Neutrophil (primary cell): ENCODE measurements at regions not wholly inside any gene's neighbourhood (a gene's known extent, or its start where the extent isn't known, plus 50 kb on each side); places are given as distances from the start of the nearest gene placed in this dataset.

ENCODE experiments used
- H3K27ac ChIP-seq: fragments of 200-600 bp; sonication (generic); 2 replicates; pipeline ENCODE4 v1.5.1; 2016; ENCODE audit warnings: mild to moderate bottlenecking, moderate library complexity
- H3K27me3 ChIP-seq: fragments of 200-600 bp; sonication (generic); 2 replicates; pipeline ENCODE4 v1.6.0; 2016; ENCODE audit warnings: mild to moderate bottlenecking
- H3K36me3 ChIP-seq: fragments of 200-600 bp; sonication (generic); 2 replicates; pipeline ENCODE4 v1.5.1; 2017
- H3K4me1 ChIP-seq, 2 experiments: fragments of 200-600 bp in 1 of 2; sonication (generic) in 1 of 2; 1 replicate in 1 of 2; 2 replicates in 1 of 2; pipeline versions ENCODE4 v1.5.1 to v1.6.1; 2013 to 2016; ENCODE audit warnings: low read depth in 1 of 2, low read length in 1 of 2, mild to moderate bottlenecking in 1 of 2, moderate library complexity in 1 of 2; ENCODE audit not compliant: control insufficient read depth in 1 of 2, insufficient read depth in 1 of 2
- H3K4me3 ChIP-seq, 2 experiments: fragments of 200-600 bp in 1 of 2; sonication (generic) in 1 of 2; 1 replicate in 1 of 2; 2 replicates in 1 of 2; pipeline ENCODE4 v1.5.1; 2013 to 2016; ENCODE audit warnings: low read depth in 1 of 2, low read length in 1 of 2, mild to moderate bottlenecking in 1 of 2, moderate library complexity in 1 of 2
- H3K9me3 ChIP-seq: fragments of 200-600 bp; sonication (generic); 2 replicates; pipeline ENCODE4 v1.5.1; 2016
- TF ChIP-seq, protein P1 (sequence below): fragments of 200-600 bp; sonication (generic); IDR thresholded peaks from 2 replicates; pipeline ENCODE4 v1.5.1; 2016; ENCODE audit warnings: antibody characterized with exemption

DNA sequence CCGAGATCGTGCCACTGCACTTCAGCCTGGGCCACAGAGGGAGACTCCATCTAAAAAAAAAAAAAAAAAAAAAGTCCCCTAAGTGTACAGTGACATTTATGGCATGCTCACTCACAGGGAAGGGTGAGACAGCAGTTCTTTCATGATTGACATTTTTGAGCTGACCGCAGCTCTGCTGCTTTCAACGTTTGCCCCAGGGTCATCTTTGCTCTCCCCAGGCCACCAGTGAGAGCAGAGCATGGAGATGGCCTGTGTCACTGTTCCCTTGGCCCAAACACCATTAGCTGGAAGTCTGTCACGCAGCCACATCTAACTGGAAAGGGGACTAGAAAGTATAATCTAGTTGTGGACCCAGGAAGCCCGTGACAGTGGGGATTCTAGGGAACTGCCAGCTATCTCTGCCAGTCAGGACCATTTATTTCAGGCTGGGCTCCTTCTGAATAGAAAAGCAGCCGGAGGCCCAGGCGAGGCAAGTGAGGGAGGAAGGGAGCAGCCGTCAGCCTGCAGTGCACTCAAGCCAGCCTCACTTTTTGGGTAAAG, 193.4 kb upstream of the HES1 start:
- Histone ChIP-seq H3K27ac (no peak overlapping the region), H3K9me3 (no peaks in the 10 kb centered on the region), H3K27me3 (peaks cover 30% of the 10 kb centered on the region), H3K36me3 (no peaks in the 10 kb centered on the region), H3K4me3 (no peak overlapping the region), H3K4me1 (no peaks in the 10 kb centered on the region)
- TF ChIP-seq, protein P1, sequence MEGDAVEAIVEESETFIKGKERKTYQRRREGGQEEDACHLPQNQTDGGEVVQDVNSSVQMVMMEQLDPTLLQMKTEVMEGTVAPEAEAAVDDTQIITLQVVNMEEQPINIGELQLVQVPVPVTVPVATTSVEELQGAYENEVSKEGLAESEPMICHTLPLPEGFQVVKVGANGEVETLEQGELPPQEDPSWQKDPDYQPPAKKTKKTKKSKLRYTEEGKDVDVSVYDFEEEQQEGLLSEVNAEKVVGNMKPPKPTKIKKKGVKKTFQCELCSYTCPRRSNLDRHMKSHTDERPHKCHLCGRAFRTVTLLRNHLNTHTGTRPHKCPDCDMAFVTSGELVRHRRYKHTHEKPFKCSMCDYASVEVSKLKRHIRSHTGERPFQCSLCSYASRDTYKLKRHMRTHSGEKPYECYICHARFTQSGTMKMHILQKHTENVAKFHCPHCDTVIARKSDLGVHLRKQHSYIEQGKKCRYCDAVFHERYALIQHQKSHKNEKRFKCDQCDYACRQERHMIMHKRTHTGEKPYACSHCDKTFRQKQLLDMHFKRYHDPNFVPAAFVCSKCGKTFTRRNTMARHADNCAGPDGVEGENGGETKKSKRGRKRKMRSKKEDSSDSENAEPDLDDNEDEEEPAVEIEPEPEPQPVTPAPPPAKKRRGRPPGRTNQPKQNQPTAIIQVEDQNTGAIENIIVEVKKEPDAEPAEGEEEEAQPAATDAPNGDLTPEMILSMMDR: no peak

- Histone ChIP-seq H3K36me3 (no peaks in the 10 kb centered on the region), H3K9me3 (no peaks in the 10 kb centered on the region), H3K4me1 (no peaks in the 10 kb centered on the region), H3K27me3 (peaks cover 31% of the 10 kb centered on the region), H3K27ac (no peak overlapping the region), H3K4me3 (no peak overlapping the region)
- TF ChIP-seq, protein P1: no peak
Observed at GRCh38 chr3:193943200-193943599, 192.7 kb upstream of the HES1 start.

DNA sequence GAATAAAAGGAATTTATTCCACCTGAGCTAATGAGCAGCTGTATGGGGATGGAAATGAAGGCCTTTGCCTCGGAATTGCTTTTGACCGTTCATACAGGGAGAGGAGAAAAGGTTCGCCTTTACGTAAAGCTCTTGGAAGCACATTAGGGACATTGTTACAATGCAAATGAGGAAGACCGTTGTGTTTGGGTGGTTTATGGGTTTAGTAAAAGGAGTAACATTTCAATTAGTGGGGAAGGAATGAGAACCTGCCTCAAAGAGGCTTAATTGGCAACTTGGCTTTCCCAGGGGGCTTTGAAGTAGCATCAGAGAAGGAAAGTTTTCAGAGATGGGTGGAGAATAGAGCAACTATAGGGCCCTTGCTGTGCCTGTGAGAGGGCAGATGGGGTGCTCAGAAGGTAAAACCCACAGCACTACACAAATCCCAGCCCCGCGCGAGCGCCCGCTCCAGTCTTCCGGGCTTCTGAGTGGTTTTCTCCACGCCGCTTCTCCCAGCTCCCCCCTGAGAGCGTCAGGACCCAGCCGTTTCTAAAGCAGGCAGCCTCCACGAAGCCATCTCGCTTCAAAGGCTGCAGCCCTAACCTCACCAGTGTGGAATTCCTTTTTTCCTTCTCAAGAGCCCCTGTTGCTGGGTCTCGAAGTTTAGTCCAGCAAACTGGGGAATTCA, 192.0 kb upstream of the HES1 start:
- Histone ChIP-seq H3K4me1 (no peaks in the 10 kb centered on the region), H3K36me3 (no peaks in the 10 kb centered on the region), H3K9me3 (no peaks in the 10 kb centered on the region), H3K4me3 (no peak overlapping the region), H3K27me3 (peaks cover 28% of the 10 kb centered on the region), H3K27ac (no peak overlapping the region)
- TF ChIP-seq, protein P1: no peak

GRCh38 chr3:193944518-193944884, 191.4 kb upstream of the HES1 start:
- Histone ChIP-seq H3K4me1 (no peaks in the 10 kb centered on the region), H3K4me3 (no peak overlapping the region), H3K9me3 (no peaks in the 10 kb centered on the region), H3K27me3 (peaks cover 25% of the 10 kb centered on the region), H3K27ac (no peak overlapping the region), H3K36me3 (no peaks in the 10 kb centered on the region)
- TF ChIP-seq, protein P1: no peak

GRCh38 chr3:193945143-193945542, 190.8 kb upstream of the HES1 start:
- Histone ChIP-seq H3K9me3 (no peaks in the 10 kb centered on the region), H3K4me1 (no peaks in the 10 kb centered on the region), H3K4me3 (no peak overlapping the region), H3K36me3 (no peaks in the 10 kb centered on the region), H3K27ac (no peak overlapping the region), H3K27me3 (peaks cover 25% of the 10 kb centered on the region)
- TF ChIP-seq, protein P1: no peak
